Caki2 (cell line): ENCODE measurements at regions not wholly inside any gene's neighbourhood (a gene's known extent, or its start where the extent isn't known, plus 50 kb on each side); places are given as distances from the start of the nearest gene placed in this dataset.
"Not testable (repeated sequence)": the region's sequence is repeated elsewhere in the genome, so short reads cannot be mapped to it uniquely, and the experiment has no call there.

Experiments used
- DNase-seq: peaks from one replicate; pipeline ENCODE4 v3.0.0-alpha.2; 2015; ENCODE audit warnings: low read depth
- in situ Hi-C: cut with HindIII; loops from 2 replicates; pipeline ENCODE4 v1.10.0; 2016; ENCODE audit warnings: low sequenced_read_pairs, low pct_unique_long_range_greater_than_20kb, mixed read lengths

- DNase-seq, result no peak
- in situ Hi-C loops, result no loop called here
Observed at GRCh38 chr4:52350926-52351325, 299.8 kb downstream of the SPATA18 start.

GRCh38 chr4:52358366-52358765 is 300.7 kb downstream of the USP46 start:
- no peak for DNase-seq
- in situ Hi-C loops, result no loop called here

DNA sequence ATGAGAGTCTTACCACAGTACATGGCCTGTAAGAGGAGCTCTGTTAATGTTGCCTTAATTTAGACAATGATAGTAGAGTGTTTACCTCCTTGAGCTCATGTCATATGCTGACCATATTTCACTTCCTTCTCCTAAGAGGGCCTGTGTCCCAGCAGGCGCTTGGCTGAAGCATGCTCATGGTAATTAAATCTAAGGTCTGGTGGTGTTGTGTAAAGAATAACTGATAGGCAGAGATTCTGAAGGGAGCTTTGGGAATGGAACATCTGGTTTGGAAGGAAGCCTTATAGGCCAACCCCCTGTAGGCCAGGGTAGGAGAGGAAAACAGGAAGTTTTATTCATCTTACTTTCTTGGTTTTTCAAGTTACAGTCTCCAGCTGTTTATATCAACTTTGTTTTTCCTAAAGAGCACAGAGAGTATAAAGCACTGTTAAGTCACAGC is 300.2 kb downstream of the USP46 start:
- DNase-seq, result no peak
- in situ Hi-C loops, result no loop called here

GRCh38 chr4:52366191-52366590 is 292.9 kb downstream of the USP46 start:
- no peak for DNase-seq
- in situ Hi-C loops, result no loop called here

GRCh38 chr4:52366621-52367020 is 292.5 kb downstream of the USP46 start:
- in situ Hi-C loops, result no loop called here
- DNase-seq, result no peak

GRCh38 chr4:52367282-52367830 is 291.7 kb downstream of the USP46 start:
- DNase-seq, result no peak
- in situ Hi-C loops, result no loop called here

DNA sequence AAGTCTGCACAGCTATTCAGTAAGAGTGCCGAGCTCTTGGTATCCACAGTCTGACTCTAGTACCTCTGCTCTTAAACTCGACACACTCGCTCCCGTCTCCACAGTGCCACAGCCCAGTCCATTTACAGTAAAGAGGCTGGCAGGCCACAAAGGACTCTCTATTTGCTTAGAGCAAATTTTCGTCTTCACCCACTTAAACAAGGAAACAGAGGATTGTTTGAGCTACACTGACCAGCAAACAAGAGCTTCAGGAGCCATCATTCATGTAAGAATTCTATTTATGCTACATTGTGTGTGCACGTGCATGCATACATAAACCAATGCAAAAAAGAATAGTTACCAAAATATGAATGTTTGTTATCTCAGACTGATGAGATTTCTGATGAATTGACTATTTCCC is 290.2 kb downstream of the USP46 start:
- in situ Hi-C loops, result no loop called here
- DNase-seq, result no peak

- in situ Hi-C loops, result no loop called here
- DNase-seq, result no peak
Observed at GRCh38 chr4:52369649-52370048, 289.5 kb downstream of the USP46 start.

DNA sequence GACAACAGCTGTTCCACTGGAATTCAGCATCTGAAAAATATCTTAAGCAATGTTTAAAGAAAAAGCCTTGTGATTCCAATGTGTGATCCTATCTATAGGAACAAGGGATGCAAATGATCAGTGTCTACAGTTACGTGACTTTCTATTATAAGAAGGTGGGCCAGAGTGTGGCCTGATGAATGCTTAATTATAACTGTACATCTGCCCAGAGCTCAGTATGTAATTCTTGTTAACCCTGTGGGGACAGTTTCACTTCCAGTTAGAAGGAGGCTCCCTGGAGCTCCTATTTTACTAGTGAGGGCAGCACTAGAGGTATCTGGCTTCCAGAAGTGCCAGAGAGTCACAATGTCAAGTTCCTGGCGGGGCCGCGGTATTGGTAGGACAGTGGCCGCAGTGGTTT is 288.5 kb downstream of the USP46 start:
- no peak for DNase-seq
- in situ Hi-C loops, result no loop called here

- DNase-seq, result no peak
- in situ Hi-C loops, result no loop called here
Observed at GRCh38 chr4:52371841-52372240, 287.3 kb downstream of the USP46 start.

DNA sequence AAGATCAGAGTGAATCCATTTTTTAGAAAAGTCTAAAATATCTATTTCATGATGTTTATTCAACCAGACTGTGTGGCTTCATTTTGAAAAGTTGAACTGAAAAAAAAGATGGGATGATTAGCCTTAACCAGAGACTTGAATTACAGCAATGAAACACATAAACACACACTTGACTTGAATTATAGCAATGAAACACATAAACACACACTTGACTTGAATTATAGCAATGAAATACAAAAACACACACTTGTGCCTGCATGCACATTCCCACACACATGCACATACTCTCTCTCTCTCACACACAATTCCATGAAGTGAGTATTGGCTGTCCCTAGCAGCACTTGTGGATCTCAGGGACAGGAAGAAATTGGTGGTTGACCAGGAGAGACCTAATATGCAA is 286.8 kb downstream of the USP46 start:
- DNase-seq, result no peak
- in situ Hi-C loops, result no loop called here

GRCh38 chr4:52372747-52373146 is 286.4 kb downstream of the USP46 start:
- DNase-seq, result no peak
- in situ Hi-C loops, result no loop called here

DNA sequence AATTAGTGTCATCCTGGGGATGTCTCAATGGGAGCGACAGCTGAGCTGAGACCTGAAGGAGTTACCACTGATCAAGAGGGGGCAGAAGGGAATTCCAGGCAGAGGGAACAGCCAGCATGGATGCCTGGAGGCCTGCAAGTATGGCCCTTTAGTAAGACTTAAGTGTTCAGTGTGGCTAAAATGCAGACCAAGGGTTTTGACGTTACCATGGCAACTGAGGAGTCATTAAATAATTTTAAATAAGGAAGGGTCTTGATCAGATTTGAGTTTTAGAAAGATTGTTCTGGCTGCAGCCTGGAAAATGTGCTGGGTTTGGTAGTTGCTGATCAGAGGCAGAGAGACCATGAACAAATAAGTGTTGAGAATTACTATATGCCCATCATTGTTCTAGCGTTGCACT is 285.5 kb downstream of the USP46 start:
- in situ Hi-C loops, result no loop called here
- no peak for DNase-seq

DNA sequence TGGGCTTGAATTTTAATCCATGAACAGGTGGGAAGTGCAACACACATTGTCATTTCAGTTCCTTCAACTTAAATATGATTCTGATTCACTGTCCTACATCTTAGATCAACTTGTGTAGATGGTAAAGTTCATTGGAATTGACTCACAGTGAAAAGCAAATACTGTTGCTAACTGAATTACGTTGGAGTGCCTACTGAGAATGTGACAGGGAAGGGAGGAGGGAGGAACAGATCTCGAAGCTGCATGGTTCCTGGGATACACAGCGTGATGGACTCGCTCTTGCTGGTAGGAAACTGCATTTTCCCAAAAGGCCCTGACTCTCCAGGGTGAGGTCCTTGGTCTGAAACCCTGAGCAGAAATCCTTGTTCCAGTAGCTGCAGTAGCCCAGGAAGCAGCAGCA is 284.2 kb downstream of the USP46 start:
- in situ Hi-C loops, result no loop called here
- no peak for DNase-seq

DNA sequence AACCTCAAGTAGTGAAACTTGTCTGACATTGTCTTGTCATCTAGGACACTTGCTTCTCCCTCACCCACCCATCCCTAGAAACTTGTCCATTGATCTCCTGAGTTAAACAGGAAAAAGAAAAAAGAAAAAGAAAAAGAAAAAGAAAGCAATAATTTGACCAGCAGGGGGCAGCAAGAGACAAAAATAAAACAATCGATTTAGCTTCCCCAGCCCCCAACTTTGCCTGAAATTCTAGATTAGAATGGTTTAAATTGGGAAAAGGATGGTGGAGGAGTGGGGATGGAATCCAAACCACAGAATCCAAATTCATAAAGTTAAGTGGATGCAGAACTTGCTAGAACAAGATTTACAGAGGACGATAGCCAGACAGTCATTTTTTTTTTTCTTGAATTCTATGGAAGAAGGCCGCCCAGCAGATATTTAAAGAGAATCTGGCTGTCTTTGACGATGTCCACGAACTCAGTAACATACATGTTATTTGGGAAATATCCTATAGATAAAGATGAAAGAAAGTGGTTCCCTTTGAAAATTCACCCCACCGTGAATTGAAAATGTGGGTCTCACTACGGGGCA is 282.9 kb downstream of the USP46 start:
- in situ Hi-C loops, result no loop called here

DNA sequence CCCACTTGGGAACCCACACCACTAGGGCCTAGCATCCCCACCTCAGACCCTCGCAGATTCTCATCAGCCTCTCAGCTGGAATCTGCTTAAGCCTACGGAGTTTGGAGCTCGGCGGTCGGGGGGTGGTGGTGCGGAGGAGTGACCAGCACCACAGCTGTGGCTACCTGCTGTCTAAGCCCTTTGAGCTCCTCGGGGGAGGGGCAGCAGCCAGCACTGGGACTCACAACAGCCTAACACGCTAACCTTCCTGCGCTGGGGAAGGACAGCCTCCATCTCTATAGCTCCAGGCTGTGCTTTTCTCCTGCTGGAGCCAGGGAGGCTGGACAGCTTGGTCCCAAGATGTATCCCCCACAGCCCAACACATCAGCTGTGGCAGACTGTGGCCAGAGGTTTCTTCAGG is 281.5 kb downstream of the USP46 start:
- in situ Hi-C loops, result no loop called here
- DNase-seq, result no peak

More for the DNA sequence above, 282.9 kb downstream of the USP46 start:
- peak; percentile 53 for DNase-seq

GRCh38 chr4:52407545-52407944 is 251.6 kb downstream of the USP46 start:
- DNase-seq, result no peak
- in situ Hi-C loops, result no loop called here

GRCh38 chr4:52408032-52408431 is 251.1 kb downstream of the USP46 start:
- in situ Hi-C loops, result no loop called here
- no peak for DNase-seq

DNA sequence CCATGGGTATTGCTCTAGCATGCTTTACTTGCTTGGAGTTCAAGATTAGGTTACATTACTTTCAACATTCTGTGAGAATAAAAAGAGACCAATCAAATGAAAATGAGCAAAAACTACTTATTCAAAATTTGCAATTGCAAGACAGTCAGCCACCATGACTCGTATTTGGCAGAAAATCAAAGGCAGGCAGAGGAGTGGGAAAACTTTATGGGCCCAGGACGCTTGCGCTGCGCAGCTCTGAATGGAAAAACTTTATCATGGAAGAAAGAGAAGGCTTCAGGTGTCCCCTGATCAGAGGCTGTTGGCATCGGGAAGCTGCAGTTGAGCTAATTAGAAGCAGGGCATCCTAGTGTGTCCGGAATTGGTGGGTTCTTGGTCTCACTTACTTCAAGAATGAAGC is 250.6 kb downstream of the USP46 start:
- DNase-seq, result no peak
- in situ Hi-C loops, result no loop called here

GRCh38 chr4:52409766-52410165 is 249.3 kb downstream of the USP46 start:
- in situ Hi-C loops, DNase-seq: not testable (repeated sequence)
